GM10266 (cell line): ENCODE measurements at regions not wholly inside any gene's neighbourhood (a gene's known extent, or its start where the extent isn't known, plus 50 kb on each side); places are given as distances from the start of the nearest gene placed in this dataset.

Experiments
- DNase-seq: peaks from one replicate; pipeline ENCODE4 v3.0.0; 2012; ENCODE audit errors: extremely low spot score
- CTCF ChIP-seq: IDR thresholded peaks from 2 replicates; pipeline ENCODE4 v1.5.1; 2012; ENCODE audit warnings: mild to moderate bottlenecking, low read depth; ENCODE audit not compliant: control insufficient read depth, insufficient read depth; ENCODE audit errors: missing control alignments

DNA sequence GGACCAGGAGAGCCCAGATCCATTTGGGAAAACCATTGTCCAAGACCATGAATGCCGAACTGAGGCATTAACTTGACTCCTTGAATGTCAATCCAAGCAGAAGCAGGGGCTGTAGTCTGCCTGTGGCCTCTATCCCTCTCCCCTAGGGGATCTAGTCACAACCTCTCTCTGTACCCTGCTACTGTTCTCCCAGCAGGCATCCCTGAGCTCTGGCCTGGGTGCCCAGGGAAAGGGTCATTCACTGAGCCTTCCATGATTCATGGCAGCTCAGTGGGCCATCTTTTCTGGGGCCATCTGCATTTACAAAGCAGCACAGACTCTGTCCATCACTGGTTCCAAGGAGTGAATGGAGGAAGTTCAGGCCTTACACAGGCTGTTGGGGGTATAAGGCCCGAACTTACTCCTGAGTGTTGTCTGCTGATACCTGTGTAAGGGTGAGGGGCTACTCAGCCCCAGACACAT, 151.8 kb downstream of the ZFP36L2 start:
- no peak for TF ChIP-seq CTCF
- DNase-seq, result no peak

DNA sequence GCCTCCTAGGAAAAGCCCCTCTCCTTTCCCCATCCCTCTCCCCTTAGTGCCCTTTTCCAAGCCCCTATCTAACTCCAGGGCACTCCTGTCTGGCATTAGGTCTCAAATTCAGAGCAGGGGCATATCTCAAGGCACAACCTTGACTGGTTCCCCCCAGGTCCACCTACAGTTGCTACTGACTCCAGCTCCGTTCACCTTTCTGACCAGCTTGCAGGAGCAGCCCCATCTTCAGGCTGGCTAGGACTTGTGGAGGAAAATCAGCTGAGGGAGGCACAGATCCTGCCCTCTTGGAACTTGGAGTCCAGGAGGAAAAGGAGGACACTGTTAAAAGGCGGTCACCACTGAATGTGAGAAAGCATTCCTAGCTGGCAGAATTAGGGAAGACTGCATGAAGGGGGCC, 152.4 kb downstream of the ZFP36L2 start:
- no peak for DNase-seq
- TF ChIP-seq CTCF, result no peak

DNA sequence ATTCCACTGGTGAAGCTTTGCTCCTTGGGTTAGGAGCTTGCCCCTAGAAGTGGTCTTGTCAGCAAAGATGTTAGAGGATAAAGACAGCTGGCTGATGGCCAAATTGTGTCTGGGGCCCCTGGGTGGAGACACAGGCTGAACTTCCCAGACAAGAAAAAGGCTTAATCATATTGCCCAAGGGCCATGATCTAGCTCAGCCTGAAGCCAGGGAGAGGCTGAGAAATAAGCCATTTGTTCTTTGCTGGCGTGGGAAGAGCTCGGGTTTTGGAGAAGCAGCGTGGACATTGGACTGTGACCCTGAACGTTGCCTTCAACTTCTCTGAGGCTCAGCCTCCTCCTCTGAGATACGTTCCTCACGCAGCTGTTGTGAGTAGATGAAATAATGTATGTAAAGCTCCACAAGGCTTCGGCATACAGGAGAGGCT, 153.0 kb downstream of the ZFP36L2 start:
- TF ChIP-seq CTCF, result no peak
- no peak for DNase-seq

GRCh38 chr2:43071599-43072550, 154.5 kb downstream of the ZFP36L2 start:
- no peak for TF ChIP-seq CTCF
- DNase-seq, result no peak

GRCh38 chr2:43070676-43071502, 155.5 kb downstream of the ZFP36L2 start:
- no peak for TF ChIP-seq CTCF
- DNase-seq, result no peak

- DNase-seq, result no peak
- no peak for TF ChIP-seq CTCF
Observed at GRCh38 chr2:43070030-43070429, 156.4 kb downstream of the ZFP36L2 start.
